Body of pancreas (tissue), 4 donors: ENCODE measurements at regions not wholly inside any gene's neighbourhood (a gene's known extent, or its start where the extent isn't known, plus 50 kb on each side); places are given as distances from the start of the nearest gene placed in this dataset.

Experiments
- ATAC-seq: fragments of 150-250 bp; one replicate; pipeline ENCODE4 v1.9.1; 2016
- DNase-seq, 4 donors: peaks; one replicate each; pipeline ENCODE4 v3.0.0-alpha.2; 2019
- H3K27ac ChIP-seq, 4 donors: fragments of 200-600 bp; sonication (generic); 1 replicate in 3 of 4; 2 replicates in 1 of 4; pipeline versions ENCODE4 v1.5.1 to v1.6.1; 2016 to 2019; ENCODE audit warnings: mild to moderate bottlenecking in 1 of 4, mixed read lengths in 1 of 4, moderate library complexity in 1 of 4
- H3K27me3 ChIP-seq, 2 donors: fragments of 200-600 bp; sonication (generic); one replicate each; pipeline ENCODE4 v1.6.0; 2016; ENCODE audit warnings: mild to moderate bottlenecking in 1 of 2
- H3K36me3 ChIP-seq, 2 donors: fragments of 200-600 bp; sonication (generic); replicated peaks in 1 of 2; 2 replicates each; pipeline ENCODE4 v1.5.1; 2016; ENCODE audit warnings: low read depth in 2 of 2; ENCODE audit not compliant: insufficient read depth in 1 of 2
- H3K4me1 ChIP-seq: fragments of 200-600 bp; sonication (generic); one replicate; pipeline ENCODE4 v1.6.0; 2016
- H3K4me3 ChIP-seq, 2 donors: fragments of 200-600 bp; sonication (generic); 1 replicate in 1 of 2; 2 replicates in 1 of 2; pipeline ENCODE4 v1.5.1; 2016 to 2019
- H3K9me3 ChIP-seq, 3 donors: fragments of 200-600 bp; sonication (generic); 1 replicate in 2 of 3; 2 replicates in 1 of 3; pipeline ENCODE4 v1.5.1; 2016
- POLR2A ChIP-seq, 3 donors: fragments of 450-650 bp; IDR thresholded peaks; one replicate each; pipeline ENCODE4 v1.6.1; 2016; ENCODE audit warnings: antibody characterized with exemption in 3 of 3, mild to moderate bottlenecking in 2 of 3
- WGBS, 2 donors: methylation state at CpG; one replicate each; pipeline ENCODE4 v1.1.5; 2017; 5-methylcytosine and 5-hydroxymethylcytosine counted together
- intact Hi-C: fragments of 100-400 bp; cut with DNase I; formaldehyde crosslinking; loops from one replicate; pipeline ENCODE4 v1.15.1; 2023
- TF ChIP-seq, protein P1 (sequence below), 7 experiments: fragments of 450-650 bp in 4 of 7; fragments of 200-600 bp in 3 of 7; sonication (generic) in 3 of 7; IDR thresholded peaks; one replicate each; pipeline ENCODE4 v1.5.1; 2016 to 2019; ENCODE audit warnings: antibody characterized with exemption in 7 of 7

DNA sequence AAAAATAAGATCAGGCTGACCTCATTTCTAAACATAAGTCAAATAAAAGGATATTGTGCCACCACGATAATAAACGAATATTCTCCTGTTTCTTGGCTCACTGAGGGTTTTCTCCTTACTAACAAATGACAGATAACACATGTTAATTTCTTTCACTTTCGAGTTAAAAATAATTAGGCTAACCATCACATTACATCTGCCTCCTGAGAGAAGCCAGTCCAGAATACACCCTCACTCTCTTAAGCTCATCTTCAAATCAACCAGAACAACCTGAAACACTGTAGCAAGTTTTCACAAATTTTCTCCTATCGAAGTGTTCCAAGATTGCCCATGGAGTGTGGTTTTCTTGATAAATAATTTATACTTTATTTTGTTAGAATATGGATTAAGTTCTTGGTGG is 1285.6 kb upstream of the EYS start:
- no peaks in the 10 kb centered on the region for H3K4me1 ChIP-seq
- H3K27me3 ChIP-seq, result no peaks in the 10 kb centered on the region
- intact Hi-C loops, result no loop called here
- H3K4me3 ChIP-seq, result no peak overlapping the region
- no peaks in the 10 kb centered on the region for H3K36me3 ChIP-seq
- ATAC-seq, result no peak
- H3K9me3 ChIP-seq, result peaks cover 0 to 5% (median 0%) of the 10 kb centered on the region in 3 donors
- DNase-seq, result no peak
- no peak for TF ChIP-seq POLR2A (IDR thresholded peaks at IDR 0.05)
- TF ChIP-seq, protein P1, sequence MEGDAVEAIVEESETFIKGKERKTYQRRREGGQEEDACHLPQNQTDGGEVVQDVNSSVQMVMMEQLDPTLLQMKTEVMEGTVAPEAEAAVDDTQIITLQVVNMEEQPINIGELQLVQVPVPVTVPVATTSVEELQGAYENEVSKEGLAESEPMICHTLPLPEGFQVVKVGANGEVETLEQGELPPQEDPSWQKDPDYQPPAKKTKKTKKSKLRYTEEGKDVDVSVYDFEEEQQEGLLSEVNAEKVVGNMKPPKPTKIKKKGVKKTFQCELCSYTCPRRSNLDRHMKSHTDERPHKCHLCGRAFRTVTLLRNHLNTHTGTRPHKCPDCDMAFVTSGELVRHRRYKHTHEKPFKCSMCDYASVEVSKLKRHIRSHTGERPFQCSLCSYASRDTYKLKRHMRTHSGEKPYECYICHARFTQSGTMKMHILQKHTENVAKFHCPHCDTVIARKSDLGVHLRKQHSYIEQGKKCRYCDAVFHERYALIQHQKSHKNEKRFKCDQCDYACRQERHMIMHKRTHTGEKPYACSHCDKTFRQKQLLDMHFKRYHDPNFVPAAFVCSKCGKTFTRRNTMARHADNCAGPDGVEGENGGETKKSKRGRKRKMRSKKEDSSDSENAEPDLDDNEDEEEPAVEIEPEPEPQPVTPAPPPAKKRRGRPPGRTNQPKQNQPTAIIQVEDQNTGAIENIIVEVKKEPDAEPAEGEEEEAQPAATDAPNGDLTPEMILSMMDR (IDR thresholded peaks at IDR 0.05), result no peak
- H3K27ac ChIP-seq, result no peak overlapping the region
- 53 to 61% methylated on average over 4 of the region's 4 CpGs for WGBS, 2 donors

DNA sequence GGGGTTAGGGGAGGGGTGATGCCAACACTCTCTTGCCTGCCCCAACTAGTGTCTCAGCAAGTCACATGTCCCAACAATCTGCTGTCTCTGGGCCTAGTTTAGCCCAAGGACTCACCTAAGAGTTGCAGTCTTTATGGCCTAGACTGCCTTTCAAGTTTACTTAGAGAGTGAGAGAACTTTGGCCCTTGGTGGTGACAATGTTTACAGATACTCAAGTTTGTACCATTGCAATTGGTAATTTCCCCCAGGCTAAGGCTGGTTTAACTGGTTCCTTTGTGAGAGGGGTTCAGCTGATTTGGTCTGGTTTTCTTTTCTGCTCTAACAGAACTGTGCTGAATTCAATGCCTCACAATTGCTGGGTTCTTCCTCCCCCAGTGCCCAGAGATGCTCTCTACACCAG is 1279.9 kb upstream of the EYS start:
- no peak overlapping the region for H3K4me3 ChIP-seq
- intact Hi-C loops, result no loop called here
- H3K9me3 ChIP-seq, result peaks cover 0 to 5% (median 0%) of the 10 kb centered on the region in 3 donors
- TF ChIP-seq POLR2A (IDR thresholded peaks at IDR 0.05), result no peak
- TF ChIP-seq, protein P1 (IDR thresholded peaks at IDR 0.05), result no peak
- no peak overlapping the region for H3K27ac ChIP-seq
- H3K4me1 ChIP-seq, result no peaks in the 10 kb centered on the region
- H3K36me3 ChIP-seq, result no peaks in the 10 kb centered on the region
- no peaks in the 10 kb centered on the region for H3K27me3 ChIP-seq
- DNase-seq, result no peak
- no peak for ATAC-seq

DNA sequence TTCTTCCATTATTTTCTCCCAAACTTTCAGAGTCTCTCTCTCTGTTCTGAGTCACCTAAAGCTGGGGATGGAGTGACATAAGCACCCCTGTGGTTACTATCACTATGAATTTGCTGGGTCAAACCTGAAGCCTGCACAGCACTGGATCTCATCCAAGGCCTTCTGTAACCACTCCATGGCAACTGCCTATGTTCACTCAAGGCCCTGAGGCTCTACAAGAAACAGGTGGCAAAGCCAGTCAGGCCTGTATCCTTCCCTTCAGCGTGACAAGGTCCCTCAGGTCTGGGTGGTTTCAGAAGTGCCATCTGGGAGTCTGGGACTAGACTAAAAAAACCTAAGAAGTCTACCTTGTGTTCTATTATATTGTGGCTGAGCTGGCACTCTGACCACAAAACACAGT is 1278.8 kb upstream of the EYS start:
- intact Hi-C loops, result no loop called here
- Histone ChIP-seq H3K27ac (no peak overlapping the region), H3K4me1 (no peaks in the 10 kb centered on the region), H3K36me3 (no peaks in the 10 kb centered on the region), H3K27me3 (no peaks in the 10 kb centered on the region), H3K9me3 (peaks cover 0 to 4% (median 0%) of the 10 kb centered on the region in 3 donors), H3K4me3 (no peak overlapping the region)
- 30 to 33% methylated on average over 1 of the region's 1 CpG for WGBS, 2 donors
- ATAC-seq (no peak), DNase-seq (no peak)
- TF ChIP-seq, protein P1 (IDR thresholded peaks at IDR 0.05), result no peak
- no peak for TF ChIP-seq POLR2A (IDR thresholded peaks at IDR 0.05)

DNA sequence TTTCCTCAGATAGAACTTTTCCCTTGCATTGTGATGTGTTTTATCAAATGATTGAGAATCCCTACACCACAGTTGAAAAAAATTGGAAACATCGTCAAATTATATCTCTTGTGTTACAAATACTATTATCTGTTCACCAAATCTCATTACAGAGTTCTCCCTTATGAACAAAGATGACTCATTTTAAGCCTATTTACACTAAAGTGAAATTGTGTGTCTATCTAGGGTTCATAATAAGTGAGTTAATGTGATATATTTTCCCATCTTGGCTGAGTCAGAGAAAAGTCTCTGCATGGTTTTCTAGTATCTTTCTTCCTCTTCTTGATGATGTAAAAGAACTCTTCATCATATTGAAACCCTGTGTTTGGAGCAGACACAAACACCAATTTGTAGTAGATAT is 1263.3 kb upstream of the EYS start:
- Histone ChIP-seq H3K4me3 (no peak overlapping the region), H3K27ac (no peak overlapping the region), H3K4me1 (no peaks in the 10 kb centered on the region), H3K27me3 (no peaks in the 10 kb centered on the region), H3K36me3 (no peaks in the 10 kb centered on the region), H3K9me3 (no peaks in the 10 kb centered on the region)
- DNase-seq, result no peak
- no peak for ATAC-seq
- intact Hi-C loops, result no loop called here
- 68 to 74% methylated on average over 1 of the region's 1 CpG for WGBS, 2 donors
- TF ChIP-seq, protein P1 (IDR thresholded peaks at IDR 0.05), result no peak
- no peak for TF ChIP-seq POLR2A (IDR thresholded peaks at IDR 0.05)

DNA sequence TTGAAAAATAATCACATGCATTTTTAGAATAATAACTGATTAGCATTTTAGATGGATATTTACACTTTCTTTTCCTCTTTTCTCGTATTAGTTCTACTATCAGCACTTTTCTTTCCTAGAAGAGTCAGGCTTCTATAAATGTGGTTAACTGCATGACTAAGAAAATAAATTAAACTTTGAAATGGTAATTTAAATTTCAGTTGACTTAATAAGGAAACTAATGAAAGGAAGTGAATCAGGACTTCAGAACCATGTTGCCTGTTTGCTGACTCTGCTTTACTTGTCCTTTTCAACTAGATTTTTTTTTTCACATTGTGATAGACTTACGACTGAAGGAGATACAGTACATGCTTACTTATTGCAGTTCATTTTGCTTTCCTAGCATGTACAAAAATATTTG is 1258.2 kb upstream of the EYS start:
- Histone ChIP-seq H3K27me3 (no peaks in the 10 kb centered on the region), H3K4me3 (no peak overlapping the region), H3K9me3 (no peaks in the 10 kb centered on the region), H3K27ac (no peak overlapping the region), H3K4me1 (no peaks in the 10 kb centered on the region), H3K36me3 (no peaks in the 10 kb centered on the region)
- TF ChIP-seq, protein P1 (IDR thresholded peaks at IDR 0.05), result no peak
- no peak for TF ChIP-seq POLR2A (IDR thresholded peaks at IDR 0.05)
- DNase-seq, result no peak
- intact Hi-C loops, result no loop called here
- ATAC-seq, result no peak
- 59 to 63% methylated on average over 2 of the region's 2 CpGs for WGBS, 2 donors
